Coronary artery (tissue), 2 donors: ENCODE measurements at regions not wholly inside any gene's neighbourhood (a gene's known extent, or its start where the extent isn't known, plus 50 kb on each side); places are given as distances from the start of the nearest gene placed in this dataset.

ENCODE experiments used
- DNase-seq: peaks from one replicate; pipeline ENCODE4 v3.0.0-alpha.2; 2017; ENCODE audit warnings: low spot score
- H3K27ac ChIP-seq, 2 donors: fragments of 200-600 bp; sonication (generic); one replicate each; pipeline ENCODE4 v1.5.1; 2016 to 2019
- H3K4me3 ChIP-seq: fragments of 200-600 bp; sonication (generic); 2 replicates; pipeline ENCODE4 v1.5.1; 2016; ENCODE audit warnings: mild to moderate bottlenecking, moderate library complexity
- CTCF ChIP-seq: fragments of 200-600 bp; sonication (generic); IDR thresholded peaks from one replicate; pipeline ENCODE4 v1.5.1; 2019; ENCODE audit warnings: antibody characterized with exemption

DNA sequence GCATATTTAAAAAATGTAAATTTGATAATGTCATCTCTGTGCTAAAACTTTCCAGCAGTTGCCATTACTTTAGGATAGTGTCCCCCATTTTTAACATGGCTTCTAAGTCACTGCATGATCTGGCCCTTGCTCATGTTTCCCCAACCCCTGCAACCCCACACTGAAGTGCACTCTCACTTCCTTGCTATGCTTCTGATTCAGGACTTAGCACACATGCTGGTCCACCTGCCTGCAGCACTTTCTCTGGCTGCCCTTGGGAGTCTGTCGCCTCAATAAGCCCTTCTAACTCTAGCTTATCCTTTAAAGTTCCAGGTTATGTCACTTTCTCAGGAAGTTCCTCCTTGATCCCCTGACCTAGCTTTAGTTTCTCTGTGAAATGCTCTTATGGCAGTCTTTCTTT is 241.0 kb downstream of the POSTN start:
- Histone ChIP-seq H3K27ac (no peak overlapping the region), H3K4me3 (no peak overlapping the region)
- TF ChIP-seq CTCF = no peak
- DNase-seq = no peak

DNA sequence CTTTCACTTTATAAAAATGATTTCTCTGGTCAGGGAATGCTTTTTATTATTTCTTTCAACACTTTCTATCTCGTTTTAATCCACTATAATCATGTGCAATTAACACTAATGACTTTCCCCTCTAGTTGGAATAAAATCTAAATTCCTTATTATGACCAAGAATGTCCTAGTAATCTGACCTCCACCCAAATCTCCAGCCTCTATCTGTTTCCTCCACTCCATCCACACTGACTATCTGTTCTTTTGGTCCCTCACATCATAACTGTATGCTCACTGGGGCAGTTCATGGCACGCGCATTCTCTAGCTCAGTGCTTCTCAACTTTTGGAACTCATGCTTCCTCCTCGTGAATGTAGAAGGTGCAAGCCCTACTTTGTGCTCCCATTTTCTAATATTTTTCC is 244.7 kb downstream of the POSTN start:
- no peak overlapping the region for H3K27ac ChIP-seq
- DNase-seq = no peak
- H3K4me3 ChIP-seq = no peak overlapping the region
- no peak for TF ChIP-seq CTCF

- DNase-seq = no peak
- TF ChIP-seq CTCF = no peak
- Histone ChIP-seq H3K27ac (no peak overlapping the region), H3K4me3 (no peak overlapping the region)
Observed at GRCh38 chr13:37351211-37351610, 245.7 kb upstream of the CSNK1A1L start.

DNA sequence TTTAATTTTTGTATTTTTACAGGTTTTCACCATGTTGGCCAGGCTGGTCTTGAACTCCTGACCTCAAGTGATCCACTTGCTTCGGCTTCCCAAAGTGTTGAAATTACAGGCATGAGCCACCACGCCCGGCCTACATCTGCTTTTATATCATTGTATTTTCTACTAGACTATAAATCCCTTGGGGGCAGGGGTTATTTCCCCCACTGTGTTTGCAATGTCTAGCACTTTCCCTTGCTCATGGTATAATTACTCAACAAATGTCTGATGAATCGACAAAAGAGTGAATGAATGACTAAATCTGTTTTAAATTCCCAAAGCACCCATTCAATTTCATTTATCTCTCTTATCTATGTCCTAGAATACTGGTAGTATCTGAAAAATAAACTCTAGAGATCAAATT is 244.5 kb upstream of the CSNK1A1L start:
- H3K4me3 ChIP-seq = no peak overlapping the region
- DNase-seq = no peak
- H3K27ac ChIP-seq = no peak overlapping the region
- TF ChIP-seq CTCF = no peak

DNA sequence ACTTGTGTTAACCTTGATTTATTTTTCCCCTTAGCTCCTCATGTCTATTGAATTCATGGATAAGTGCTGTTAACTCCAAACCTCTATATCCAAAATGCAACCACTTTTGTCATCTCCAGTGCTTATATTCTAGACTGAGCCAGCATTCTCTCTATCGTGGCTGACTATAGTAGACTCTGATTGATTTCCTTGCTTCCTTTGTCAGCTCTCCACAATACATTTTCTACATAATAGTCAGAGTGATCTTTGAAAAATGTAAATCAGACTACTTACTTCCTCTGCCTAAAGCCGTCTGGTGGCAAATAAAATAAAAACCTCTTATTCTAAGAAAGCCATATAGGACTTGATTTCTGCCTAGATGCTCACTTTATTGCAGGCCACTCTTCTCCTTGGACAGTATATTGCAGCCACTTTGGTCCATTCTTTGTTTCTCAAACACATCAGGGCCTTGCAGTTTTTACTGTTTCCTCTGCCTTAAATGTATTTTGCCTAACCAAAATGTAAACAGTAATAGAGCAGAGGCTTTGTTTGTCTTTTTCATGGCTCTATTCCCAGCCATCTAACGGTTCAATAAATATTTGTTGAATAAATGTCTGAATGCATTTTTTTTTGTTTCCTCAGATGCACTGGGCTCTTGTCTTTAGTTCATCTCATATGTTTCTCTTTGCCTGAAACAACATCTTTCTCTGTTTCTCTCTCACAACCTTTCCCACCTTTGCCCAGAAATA is 243.6 kb upstream of the CSNK1A1L start:
- no peak for DNase-seq
- Histone ChIP-seq H3K27ac (no peak overlapping the region), H3K4me3 (no peak overlapping the region)
- no peak for TF ChIP-seq CTCF

DNA sequence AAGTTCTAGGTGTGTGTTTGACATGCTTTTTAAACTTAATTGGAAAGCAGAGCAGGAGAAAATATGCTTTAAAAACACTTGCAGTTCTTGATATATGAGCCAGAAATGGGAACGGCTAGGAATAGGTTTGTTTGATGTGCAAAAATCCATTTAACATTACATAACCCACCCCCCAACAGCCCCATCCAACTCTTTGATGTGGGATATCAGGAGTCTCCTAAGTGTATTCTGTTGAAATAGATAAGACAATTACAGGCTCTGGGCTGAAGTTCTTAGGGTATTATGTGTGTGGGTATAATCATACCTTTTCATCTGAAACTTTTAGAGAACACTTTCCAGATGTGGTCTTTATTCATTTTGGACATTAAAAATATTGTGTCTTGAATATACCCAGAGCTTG is 240.4 kb upstream of the CSNK1A1L start:
- no peak for TF ChIP-seq CTCF
- no peak overlapping the region for H3K4me3 ChIP-seq
- H3K27ac ChIP-seq = no peak overlapping the region
- no peak for DNase-seq

- TF ChIP-seq CTCF = no peak
- Histone ChIP-seq H3K27ac (no peak overlapping the region), H3K4me3 (no peak overlapping the region)
- no peak for DNase-seq
Observed at GRCh38 chr13:37345391-37345790, 239.9 kb upstream of the CSNK1A1L start.
